ENCODE measurements at regions not wholly inside any gene's neighbourhood (a gene's known extent, or its start where the extent isn't known, plus 50 kb on each side); places are given as distances from the start of the nearest gene placed in this dataset.
"Not testable (repeated sequence)": the region's sequence is repeated elsewhere in the genome, so short reads cannot be mapped to it uniquely, and the experiment has no call there.

GRCh38 chr12:24668563-24668962, 280.3 kb downstream of the BCAT1 start:
- no peak for DNase-seq (ENCODE audit: low read depth)

DNA sequence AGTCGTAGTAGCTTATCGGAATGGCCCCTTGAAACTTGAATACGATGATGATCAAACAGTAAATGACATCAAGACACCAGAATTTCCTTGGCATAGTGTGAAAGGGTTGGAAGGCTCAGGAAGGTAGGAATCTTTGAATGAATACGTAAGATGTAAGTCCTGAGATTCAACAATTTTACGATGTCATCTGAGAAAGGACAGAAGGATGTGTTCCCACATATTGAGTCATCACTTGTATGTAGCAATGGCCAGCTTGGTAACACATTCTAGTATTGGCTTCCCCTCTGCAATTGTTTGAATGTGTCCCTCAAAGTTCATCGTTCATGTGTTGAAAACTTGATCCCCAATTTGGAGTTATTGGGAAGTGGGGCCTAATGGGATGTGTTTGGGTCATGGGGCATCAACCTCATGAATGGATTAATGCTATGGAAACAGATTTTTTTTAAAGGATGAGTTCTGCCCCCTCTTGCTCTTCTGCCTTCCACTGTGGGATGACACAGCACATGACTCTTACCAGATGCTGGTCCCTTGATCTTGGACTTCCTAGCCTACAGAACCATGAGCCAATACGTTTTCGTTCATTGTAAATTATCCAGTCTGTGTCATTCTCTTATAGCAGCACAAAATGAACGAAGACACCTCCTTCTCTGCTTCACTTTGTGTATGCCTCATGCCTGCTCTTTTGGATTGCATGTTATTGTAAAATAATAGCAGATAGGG, 284.6 kb downstream of the BCAT1 start:
- no peak for DNase-seq (ENCODE audit: low read depth)

GRCh38 chr12:24661657-24662096, 287.2 kb downstream of the BCAT1 start:
- no peak for DNase-seq (ENCODE audit: low read depth)

- no peak for DNase-seq (ENCODE audit: low read depth)
These were observed 289.9 kb downstream of the BCAT1 start for GRCh38 chr12:24659016-24659415.

- not testable (repeated sequence) for DNase-seq (ENCODE audit: low read depth)
These were observed 294.6 kb downstream of the BCAT1 start for GRCh38 chr12:24654344-24654743.

DNA sequence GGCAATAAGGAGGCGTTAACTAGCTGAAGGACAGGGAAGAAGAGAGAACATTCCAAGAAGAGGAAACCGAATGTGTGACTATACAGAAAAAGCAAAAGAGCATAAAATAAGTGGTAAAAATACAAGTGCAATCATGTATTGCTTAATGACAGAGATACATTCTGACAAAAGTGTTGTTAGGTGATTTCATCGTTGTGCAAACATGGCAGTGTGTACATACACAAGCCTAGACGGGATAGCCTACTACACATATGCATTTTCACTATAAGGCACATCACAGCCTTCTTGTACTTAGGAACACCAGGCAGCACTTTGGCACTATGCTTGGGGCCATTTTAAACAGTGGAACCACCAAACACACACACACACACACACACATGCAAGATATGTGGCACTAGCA, 299.3 kb downstream of the BCAT1 start:
- no peak for DNase-seq (ENCODE audit: low read depth)

- no peak for DNase-seq (ENCODE audit: low read depth)
These were observed 299.7 kb downstream of the BCAT1 start for GRCh38 chr12:24649209-24649608.

GRCh38 chr12:24645254-24645653, 303.6 kb downstream of the BCAT1 start:
- no peak for DNase-seq (ENCODE audit: low read depth)

DNA sequence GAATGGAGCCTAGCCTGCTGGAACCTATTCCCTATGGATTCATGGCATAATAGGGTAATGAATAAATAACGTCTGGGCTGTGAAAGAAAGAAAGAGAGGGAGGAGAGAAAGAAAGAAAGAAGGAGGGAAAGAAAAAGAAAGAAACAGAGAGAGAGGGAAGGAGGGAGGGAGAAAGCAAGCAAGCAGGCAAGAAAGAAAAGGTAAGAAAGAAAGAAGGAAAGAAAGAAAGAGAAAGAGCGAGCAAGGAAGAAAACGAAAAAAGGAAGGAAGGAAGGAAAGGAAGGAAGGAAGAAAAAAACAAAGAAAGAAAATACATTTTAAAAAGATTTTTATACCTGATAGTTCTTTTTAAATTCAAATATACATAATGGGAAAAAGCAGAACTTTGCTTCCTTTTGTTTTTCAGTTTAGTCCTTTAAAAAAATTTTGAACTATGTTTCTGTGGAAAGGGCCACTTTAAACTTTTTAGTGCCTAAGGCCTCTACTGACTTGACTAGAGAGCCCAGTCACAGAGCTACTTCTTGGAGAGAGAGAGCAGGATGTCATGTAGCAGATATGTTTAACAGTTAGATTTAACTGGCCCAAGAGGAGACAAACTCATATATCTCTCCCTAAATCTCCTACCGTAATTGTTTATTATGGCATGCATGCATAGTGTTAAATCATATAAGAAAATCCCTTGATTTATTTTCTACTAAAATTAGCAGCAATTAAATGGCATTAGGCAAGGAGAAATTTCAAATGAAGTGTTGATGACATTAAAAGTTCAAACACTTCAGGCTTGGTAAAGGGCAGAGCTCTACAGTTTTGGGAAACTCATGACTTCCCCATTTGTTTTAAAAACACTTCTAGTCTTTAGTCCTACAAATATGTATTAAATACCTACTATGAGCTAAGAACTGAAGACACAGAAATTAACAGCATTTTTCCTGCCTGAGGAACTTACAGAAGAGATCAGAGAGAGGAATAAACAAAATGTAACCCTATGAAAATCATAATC, 305.5 kb downstream of the BCAT1 start:
- no peak for DNase-seq (ENCODE audit: low read depth)

GRCh38 chr12:24639641-24640040, 309.3 kb downstream of the BCAT1 start:
- no peak for DNase-seq (ENCODE audit: low read depth)

- DNase-seq (ENCODE audit: low read depth) = no peak
These were observed 316.4 kb downstream of the BCAT1 start for GRCh38 chr12:24632466-24632865.

DNA sequence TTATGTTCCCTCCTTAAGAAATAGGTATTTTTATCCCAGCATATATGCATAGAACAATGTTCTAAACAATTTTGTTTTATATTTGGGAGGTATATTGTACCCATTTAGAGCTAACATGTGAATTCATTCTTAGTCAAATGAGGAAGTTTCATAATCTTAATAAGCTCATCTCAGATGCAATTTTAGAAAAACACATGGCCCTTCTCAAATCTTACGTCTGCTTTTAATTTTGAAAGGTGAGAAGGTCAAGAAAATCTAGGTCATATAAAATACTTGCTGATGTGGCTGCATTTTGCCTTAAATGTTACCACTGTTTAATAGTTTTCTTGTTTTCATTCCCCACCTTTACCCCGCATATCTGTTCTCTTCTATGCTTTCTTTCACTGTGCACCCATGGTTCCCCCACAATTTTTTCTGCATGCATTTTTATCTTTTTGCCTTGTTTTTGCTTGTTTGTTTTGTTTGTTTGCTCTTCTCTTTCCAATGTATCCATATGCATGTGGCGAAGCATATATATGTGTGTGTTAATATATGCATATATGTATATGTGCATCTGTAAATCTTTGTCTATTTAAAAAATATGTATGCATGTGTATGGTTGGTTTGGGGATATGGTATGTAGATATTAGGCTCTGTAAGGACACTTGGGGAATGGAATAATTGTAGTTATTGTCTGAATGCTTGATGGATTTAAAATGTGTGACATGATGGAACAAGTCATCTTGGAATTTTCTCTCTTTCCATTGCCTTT, 317.1 kb downstream of the BCAT1 start:
- DNase-seq (ENCODE audit: low read depth) = no peak

DNA sequence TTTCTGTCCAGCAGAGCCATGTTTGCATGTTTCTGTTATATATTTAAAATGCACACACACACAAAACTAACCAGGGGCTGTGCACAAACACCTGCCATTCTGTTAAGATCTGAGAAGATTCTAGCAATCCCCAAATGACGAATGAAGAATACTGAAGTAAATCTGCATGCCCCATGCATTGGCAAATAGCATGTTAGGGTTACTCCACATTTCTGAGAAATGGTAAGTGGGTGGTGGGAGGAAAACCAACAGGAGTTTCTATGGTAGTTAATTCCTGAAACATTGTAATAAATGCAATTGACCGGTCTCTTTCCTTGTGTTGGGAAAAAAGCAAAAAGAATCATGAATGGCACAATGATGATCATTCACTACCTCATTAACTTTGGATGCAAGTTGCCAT, 318.0 kb downstream of the BCAT1 start:
- DNase-seq (ENCODE audit: low read depth) = no peak

DNA sequence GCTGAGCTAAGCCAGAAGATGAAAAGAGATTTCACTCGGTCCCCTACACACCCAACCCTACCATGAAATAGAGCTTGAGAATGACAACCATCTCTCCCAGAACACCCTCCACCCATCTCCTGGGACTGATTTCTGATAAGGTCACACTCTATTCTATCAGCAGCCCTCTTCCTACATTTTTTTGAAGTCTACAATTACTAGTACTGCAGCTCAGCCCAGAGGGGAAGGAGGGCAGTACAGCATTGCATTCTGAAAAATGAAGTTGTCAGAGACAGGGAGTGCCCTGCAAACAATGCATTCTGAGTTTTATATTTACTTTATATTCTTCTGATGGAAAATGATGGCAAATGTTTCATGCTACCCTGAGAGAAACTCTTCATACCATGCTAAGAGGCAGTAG, 318.5 kb downstream of the BCAT1 start:
- no peak for DNase-seq (ENCODE audit: low read depth)

DNA sequence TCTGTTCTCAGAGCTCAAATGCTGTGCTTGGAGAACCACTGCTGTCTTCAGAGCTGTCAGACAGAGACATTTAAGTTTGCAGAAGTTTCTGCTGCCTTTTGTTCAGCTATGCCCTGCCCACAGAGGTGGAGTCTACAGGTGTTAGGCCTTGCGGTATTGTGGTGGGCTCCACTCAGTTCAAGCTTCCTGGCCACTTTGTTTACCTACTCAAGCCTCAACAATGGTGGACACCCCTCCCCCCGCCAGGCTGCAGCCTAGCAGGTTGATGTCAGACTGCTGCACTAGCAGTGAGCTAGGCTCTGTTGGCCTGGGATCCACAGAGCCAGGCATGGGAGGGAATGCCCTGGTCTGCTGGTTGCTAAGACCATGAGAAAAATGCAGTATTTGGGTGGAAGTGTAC, 323.8 kb downstream of the BCAT1 start:
- no peak for DNase-seq (ENCODE audit: low read depth)

DNA sequence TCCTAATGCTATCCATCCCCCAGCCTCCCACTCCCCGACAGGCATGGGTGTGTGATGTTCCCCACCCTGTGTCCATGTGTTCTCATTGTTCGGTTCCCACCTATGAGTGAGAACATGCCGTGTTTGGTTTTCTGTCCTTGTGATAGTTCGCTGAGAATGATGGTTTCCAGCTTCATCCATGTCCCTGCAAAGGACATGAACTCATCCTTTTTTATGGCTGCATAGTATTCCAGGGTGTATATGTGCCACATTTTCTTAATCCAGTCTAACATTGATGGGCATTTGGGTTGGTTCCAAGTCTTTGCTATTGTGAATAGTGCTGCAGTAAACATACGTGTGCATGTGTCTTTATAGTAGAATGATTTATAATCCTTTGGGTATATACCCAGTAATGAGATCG, 328.9 kb downstream of the BCAT1 start:
- DNase-seq (ENCODE audit: low read depth) = not testable (repeated sequence)

DNA sequence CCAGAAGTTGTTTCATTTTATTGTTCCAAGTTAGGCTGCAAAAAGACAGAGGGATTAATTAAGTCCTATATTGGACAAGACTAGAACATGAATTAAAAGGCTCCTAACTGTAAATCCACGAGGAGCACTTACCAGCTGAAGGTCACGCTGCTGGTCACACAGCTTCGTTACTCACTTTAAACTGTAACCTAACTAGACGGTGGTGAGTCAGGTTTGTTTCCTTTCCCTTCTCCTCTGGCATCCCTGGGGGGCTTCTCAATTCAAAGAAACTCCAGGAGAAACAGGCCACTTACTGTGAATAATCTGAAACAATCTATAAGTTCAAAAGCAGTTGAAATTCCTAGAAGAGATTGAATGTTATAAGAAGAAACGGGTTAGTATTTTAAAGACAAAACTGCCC, 331.4 kb downstream of the BCAT1 start:
- DNase-seq (ENCODE audit: low read depth) = no peak

DNA sequence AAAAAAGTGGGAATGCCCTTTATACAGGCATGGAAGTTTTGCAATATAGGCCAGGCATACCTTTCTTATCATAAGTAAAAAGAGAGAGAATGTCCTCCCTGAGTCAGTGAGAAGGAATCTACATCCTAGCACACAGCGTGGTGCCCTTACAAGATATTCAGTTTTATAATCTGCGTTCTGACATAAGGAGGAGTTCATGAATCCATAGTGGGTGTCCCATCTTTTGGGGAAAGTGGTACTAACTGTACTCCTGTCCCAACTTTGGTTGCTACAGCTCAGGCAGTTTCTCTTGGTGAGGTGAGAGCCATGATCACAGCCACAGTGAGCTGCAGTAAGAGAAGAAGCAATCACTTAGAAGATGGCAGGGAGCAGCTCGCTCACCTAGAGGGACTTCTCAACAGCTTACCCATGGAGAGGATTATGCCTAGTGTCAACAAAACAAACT, 332.9 kb downstream of the BCAT1 start:
- DNase-seq (ENCODE audit: low read depth) = no peak

- no peak for DNase-seq (ENCODE audit: low read depth)
These were observed 340.1 kb downstream of the BCAT1 start for GRCh38 chr12:24608637-24609285.

DNA sequence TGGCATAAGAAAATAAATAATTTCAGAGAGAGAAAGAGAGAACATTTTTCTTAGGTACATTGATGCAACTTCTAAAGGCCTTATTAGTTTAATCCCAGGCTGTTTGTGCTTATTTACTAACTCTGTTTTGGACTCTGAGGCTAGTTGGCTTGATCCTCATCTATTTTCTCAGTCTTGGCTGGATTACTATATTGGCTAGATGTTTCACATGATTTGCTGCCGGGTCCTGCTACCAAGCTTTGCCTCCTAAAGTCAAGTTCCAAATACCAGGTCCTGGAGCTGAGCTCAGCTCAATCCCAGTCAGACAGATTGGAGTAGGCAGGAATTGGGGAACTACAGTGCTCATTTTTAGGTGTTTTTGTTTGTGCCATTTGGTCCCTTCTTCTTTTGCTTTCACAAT, 340.8 kb downstream of the BCAT1 start:
- no peak for DNase-seq (ENCODE audit: low read depth)

DNA sequence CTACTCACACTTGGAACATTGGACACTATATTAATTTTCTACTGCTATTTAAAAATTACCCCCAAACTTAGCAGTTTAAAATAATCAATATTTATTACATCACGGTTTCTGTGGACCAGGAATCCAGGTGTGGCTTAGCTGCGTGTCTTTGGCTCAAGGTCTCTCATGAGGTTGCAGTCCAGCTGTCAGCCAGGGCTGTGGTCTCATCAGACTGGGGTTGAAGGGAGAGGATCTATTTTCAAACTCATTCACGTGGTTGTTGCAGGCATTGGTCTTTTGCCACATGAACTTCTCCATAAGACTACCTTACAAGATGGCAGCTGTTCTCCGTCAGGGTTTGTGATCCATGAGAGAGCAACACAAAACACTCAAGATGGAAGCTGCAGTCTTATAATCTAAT, 343.0 kb downstream of the BCAT1 start:
- DNase-seq (ENCODE audit: low read depth) = no peak

- DNase-seq (ENCODE audit: low read depth) = no peak
These were observed 343.4 kb downstream of the BCAT1 start for GRCh38 chr12:24605466-24605865.

All from activated T-helper 9 cell treated with anti-CD3 and anti-CD28 coated beads, Interleukin-2, amount 50 U/mL, for 16 hours (primary cell).